Skeletal muscle tissue (tissue), 3 donors: ENCODE measurements at regions not wholly inside any gene's neighbourhood (a gene's known extent, or its start where the extent isn't known, plus 50 kb on each side); places are given as distances from the start of the nearest gene placed in this dataset.
"Not testable (repeated sequence)": the region's sequence is repeated elsewhere in the genome, so short reads cannot be mapped to it uniquely, and the experiment has no call there.

Experiments
- H3K27ac ChIP-seq: one replicate; pipeline ENCODE4 v1.7.0; 2013; ENCODE audit warnings: mild to moderate bottlenecking, low read depth, low read length, inconsistent platforms
- H3K27me3 ChIP-seq, 3 donors: one replicate each; pipeline ENCODE4 v1.7.0; 2013; ENCODE audit warnings: low read length in 3 of 3; ENCODE audit not compliant: control insufficient read depth in 3 of 3, insufficient read depth in 3 of 3
- H3K36me3 ChIP-seq, 3 donors: one replicate each; pipeline ENCODE4 v1.7.0; 2013; ENCODE audit warnings: low read length in 3 of 3; ENCODE audit not compliant: control insufficient read depth in 3 of 3, insufficient read depth in 3 of 3
- H3K4me1 ChIP-seq, 3 donors: one replicate each; pipeline ENCODE4 v1.7.0; 2013; ENCODE audit warnings: low read length in 3 of 3, mild to moderate bottlenecking in 3 of 3; ENCODE audit not compliant: control insufficient read depth in 3 of 3, insufficient read depth in 3 of 3
- H3K4me3 ChIP-seq, 3 donors: one replicate each; pipeline ENCODE4 v1.7.0; 2013; ENCODE audit warnings: low read length in 3 of 3
- H3K9ac ChIP-seq, 3 donors: one replicate each; pipeline ENCODE4 v1.7.0; 2013; ENCODE audit warnings: low read length in 3 of 3, mild to moderate bottlenecking in 3 of 3, moderate library complexity in 2 of 3, low read depth in 1 of 3
- H3K9me3 ChIP-seq, 3 donors: one replicate each; pipeline ENCODE4 v1.7.0; 2013; ENCODE audit warnings: low read length in 3 of 3; ENCODE audit not compliant: control insufficient read depth in 3 of 3
- donor health status: Osteomylitis.

GRCh38 chr4:33126002-33126401 is 2405.8 kb downstream of the PCDH7 start:
- H3K9me3 ChIP-seq: no peaks in the 10 kb centered on the region
- H3K4me3 ChIP-seq: no peak overlapping the region
- no peaks in the 10 kb centered on the region for H3K36me3 ChIP-seq
- no peak overlapping the region for H3K27ac ChIP-seq
- H3K9ac ChIP-seq: no peak overlapping the region
- H3K4me1 ChIP-seq: no peaks in the 10 kb centered on the region
- no peaks in the 10 kb centered on the region for H3K27me3 ChIP-seq

- not testable (repeated sequence) for H3K4me1 ChIP-seq, H3K27ac ChIP-seq, H3K27me3 ChIP-seq, H3K9ac ChIP-seq, H3K9me3 ChIP-seq, H3K4me3 ChIP-seq, H3K36me3 ChIP-seq
Measured at GRCh38 chr4:33130662-33131061, 2410.5 kb downstream of the PCDH7 start.

- no peaks in the 10 kb centered on the region for H3K4me1 ChIP-seq
- no peaks in the 10 kb centered on the region for H3K9me3 ChIP-seq
- no peak overlapping the region for H3K4me3 ChIP-seq
- H3K36me3 ChIP-seq: no peaks in the 10 kb centered on the region
- H3K27me3 ChIP-seq: no peaks in the 10 kb centered on the region
- no peak overlapping the region for H3K9ac ChIP-seq
- no peak overlapping the region for H3K27ac ChIP-seq
Measured at GRCh38 chr4:33133723-33134122, 2413.6 kb downstream of the PCDH7 start.

- Histone ChIP-seq H3K9me3 (no peaks in the 10 kb centered on the region), H3K9ac (no peak overlapping the region), H3K4me3 (no peak overlapping the region), H3K4me1 (no peaks in the 10 kb centered on the region), H3K36me3 (no peaks in the 10 kb centered on the region), H3K27me3 (no peaks in the 10 kb centered on the region), H3K27ac (no peak overlapping the region)
Measured at GRCh38 chr4:33134366-33134765, 2414.2 kb downstream of the PCDH7 start.

- Histone ChIP-seq H3K9me3 (no peaks in the 10 kb centered on the region), H3K27ac (no peak overlapping the region), H3K9ac (no peak overlapping the region), H3K4me1 (no peaks in the 10 kb centered on the region), H3K27me3 (no peaks in the 10 kb centered on the region), H3K4me3 (no peak overlapping the region), H3K36me3 (no peaks in the 10 kb centered on the region)
Measured at GRCh38 chr4:33149658-33150524, 2429.7 kb downstream of the PCDH7 start.

- no peak overlapping the region for H3K4me3 ChIP-seq
Measured at GRCh38 chr4:33150525-33150910, 2430.3 kb downstream of the PCDH7 start.

GRCh38 chr4:33160126-33160525 is 2440.0 kb downstream of the PCDH7 start:
- Histone ChIP-seq H3K4me1 (no peaks in the 10 kb centered on the region), H3K4me3 (no peak overlapping the region), H3K36me3 (no peaks in the 10 kb centered on the region), H3K27ac (no peak overlapping the region), H3K27me3 (no peaks in the 10 kb centered on the region), H3K9me3 (peaks cover 0 to 3% (median 2%) of the 10 kb centered on the region in 3 donors), H3K9ac (no peak overlapping the region)

More at GRCh38 chr4:33150525-33150910, 2430.3 kb downstream of the PCDH7 start:
- no peaks in the 10 kb centered on the region for H3K36me3 ChIP-seq
- no peaks in the 10 kb centered on the region for H3K27me3 ChIP-seq
- no peak overlapping the region for H3K27ac ChIP-seq
- H3K9ac ChIP-seq: no peak overlapping the region
- H3K9me3 ChIP-seq: no peaks in the 10 kb centered on the region
- H3K4me1 ChIP-seq: no peaks in the 10 kb centered on the region

GRCh38 chr4:33161202-33161601 is 2441.0 kb downstream of the PCDH7 start:
- Histone ChIP-seq H3K27me3 (no peaks in the 10 kb centered on the region), H3K4me3 (no peak overlapping the region), H3K36me3 (no peaks in the 10 kb centered on the region), H3K9me3 (peaks cover 0 to 3% (median 2%) of the 10 kb centered on the region in 3 donors), H3K9ac (no peak overlapping the region), H3K27ac (no peak overlapping the region), H3K4me1 (no peaks in the 10 kb centered on the region)

- Histone ChIP-seq H3K4me3 (no peak overlapping the region), H3K9me3 (peaks cover 0 to 2% (median 1%) of the 10 kb centered on the region in 3 donors), H3K4me1 (no peaks in the 10 kb centered on the region), H3K27me3 (no peaks in the 10 kb centered on the region), H3K9ac (no peak overlapping the region), H3K36me3 (no peaks in the 10 kb centered on the region), H3K27ac (no peak overlapping the region)
Measured at GRCh38 chr4:33162122-33162521, 2442.0 kb downstream of the PCDH7 start.

- Histone ChIP-seq H3K27ac (no peak overlapping the region), H3K4me1 (no peaks in the 10 kb centered on the region), H3K36me3 (no peaks in the 10 kb centered on the region), H3K9me3 (no peaks in the 10 kb centered on the region), H3K27me3 (no peaks in the 10 kb centered on the region), H3K4me3 (no peak overlapping the region), H3K9ac (no peak overlapping the region)
Measured at GRCh38 chr4:33171873-33172525, 2451.8 kb downstream of the PCDH7 start.
